Breast epithelium (tissue), 3 donors: ENCODE measurements at regions not wholly inside any gene's neighbourhood (a gene's known extent, or its start where the extent isn't known, plus 50 kb on each side); places are given as distances from the start of the nearest gene placed in this dataset.
"Not testable (repeated sequence)": the region's sequence is repeated elsewhere in the genome, so short reads cannot be mapped to it uniquely, and the experiment has no call there.

Source experiments
- CTCF ChIP-seq, 3 donors: fragments of 450-650 bp; IDR thresholded peaks; one replicate each; pipeline ENCODE4 v1.5.1; 2016 to 2017; ENCODE audit warnings: antibody characterized with exemption in 3 of 3, mild to moderate bottlenecking in 3 of 3, moderate library complexity in 3 of 3
- POLR2A ChIP-seq: fragments of 450-650 bp; IDR thresholded peaks from one replicate; pipeline ENCODE4 v1.6.1; 2016; ENCODE audit warnings: antibody characterized with exemption, mild to moderate bottlenecking, moderate library complexity
- POLR2AphosphoS5 ChIP-seq, 3 donors: sonication (generic); formaldehyde crosslinking; IDR thresholded peaks; one replicate each; pipeline ENCODE4 v1.6.1; 2017; ENCODE audit warnings: antibody characterized with exemption in 3 of 3

DNA sequence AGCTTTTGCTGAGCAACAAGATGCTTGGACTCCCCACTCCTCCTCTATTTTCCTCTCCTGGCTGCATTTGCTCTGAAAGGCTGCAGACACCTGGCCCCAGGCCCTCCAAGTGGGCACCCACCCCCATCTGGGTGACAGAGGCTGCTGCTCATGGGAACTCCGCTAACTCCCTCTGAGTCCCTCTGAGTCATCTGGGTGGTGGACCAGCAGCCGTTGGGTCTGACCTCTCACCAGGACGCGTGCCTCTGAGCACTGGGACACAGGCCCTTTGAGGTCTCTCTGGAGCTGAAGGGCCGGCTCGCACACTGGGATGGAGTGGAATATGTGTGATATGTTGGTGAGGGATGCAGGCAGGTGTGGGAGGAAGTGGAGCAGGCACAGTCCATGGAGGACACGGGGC is 82.9 kb downstream of the ARHGAP11B start:
- TF ChIP-seq POLR2AphosphoS5 (IDR thresholded peaks at IDR 0.05); CTCF (IDR thresholded peaks at IDR 0.05); POLR2A: not testable (repeated sequence)
